HepG2 (cell line): ENCODE measurements at regions not wholly inside any gene's neighbourhood (a gene's known extent, or its start where the extent isn't known, plus 50 kb on each side); places are given as distances from the start of the nearest gene placed in this dataset.
A peak's percentile ranks its signal among the peaks of the same experiment; 100 is the strongest.

ENCODE experiments used
- ATAC-seq: fragments of 200-7000 bp; cut with Tn5 transposase; 3 replicates; pipeline ENCODE4 v1.9.1; 2020; ENCODE audit warnings: mild to moderate bottlenecking, moderate library complexity
- BruUV-seq: library from RNA; stranded (reverse); fragments of 400-500 nt; replicated peaks from 2 replicates; lab custom pipeline; 2021; lab: Mats Ljungman, UMichigan
- CTCF ChIA-PET: fragments of 300-600 bp; formaldehyde crosslinking; extraction: SDS; loops from one replicate; lab custom pipeline; 2021; ENCODE audit warnings: low total read pairs, inconsistent platforms, low intra/inter-chr PET ratio; lab: Yijun Ruan, JAX
- POLR2A ChIA-PET: fragments of 350-600 bp; sonication (Branson Sonifier 250); formaldehyde crosslinking; loops from one replicate; lab custom pipeline; 2020; ENCODE audit warnings: antibody characterized with exemption, inconsistent platforms; lab: Yijun Ruan, JAX
- DNase-seq: peaks from one replicate; pipeline ENCODE4 v3.0.0-alpha.2; 2015; ENCODE audit warnings: low spot score
- FAIRE-seq: peaks from 3 replicates; lab custom pipeline; 2011; peaks lifted over from hg19 to GRCh38; lab: Jason Lieb, UNC
- H2AFZ ChIP-seq: one replicate; pipeline ENCODE4 v1.6.1; 2011; ENCODE audit warnings: low read length, inconsistent platforms
- H3K27ac ChIP-seq: fragments of 300-600 bp; 3 replicates; pipeline ENCODE4 v1.8.0; 2011; ENCODE audit warnings: mixed run types, mild to moderate bottlenecking, mixed read lengths, low read length, inconsistent platforms; ENCODE audit not compliant: insufficient read depth; ENCODE audit errors: extremely low read length
- H3K27me3 ChIP-seq, 2 experiments: fragments of 200-600 bp in 1 of 2; 2 replicates in 1 of 2; 3 replicates in 1 of 2; pipeline versions ENCODE4 v1.6.0 to v1.8.0; 2011; ENCODE audit warnings: low read length in 2 of 2, mild to moderate bottlenecking in 2 of 2, moderate library complexity in 2 of 2, inconsistent platforms in 1 of 2; ENCODE audit not compliant: insufficient read depth in 2 of 2, control insufficient read depth in 1 of 2
- H3K36me3 ChIP-seq, 2 experiments: fragments of 200-600 bp in 1 of 2; replicated peaks in 1 of 2; 2 replicates in 1 of 2; 3 replicates in 1 of 2; pipeline versions ENCODE4 v1.5.1 to v1.8.0; 2011; ENCODE audit warnings: low read length in 2 of 2, inconsistent platforms in 1 of 2; ENCODE audit not compliant: insufficient read depth in 2 of 2, control insufficient read depth in 1 of 2
- H3K4me1 ChIP-seq: 2 replicates; pipeline ENCODE4 v1.5.1; 2012; ENCODE audit warnings: low read length, inconsistent platforms; ENCODE audit not compliant: insufficient read depth
- H3K4me2 ChIP-seq: 2 replicates; pipeline ENCODE4 v1.6.0; 2011; ENCODE audit warnings: low read depth, low read length, inconsistent platforms
- H3K4me3 ChIP-seq, 3 experiments: fragments of 200-600 bp in 1 of 3; sonication (generic), shearing (Covaris generic) in 1 of 3; replicated peaks in 1 of 3; 2 replicates each; pipeline ENCODE4 v1.5.1; 2011 to 2016; ENCODE audit warnings: low read length in 3 of 3, inconsistent platforms in 2 of 3, low read depth in 2 of 3, mild to moderate bottlenecking in 2 of 3, control low read depth in 1 of 3, mixed read lengths in 1 of 3; ENCODE audit not compliant: insufficient read depth in 1 of 3
- H3K79me2 ChIP-seq: one replicate; pipeline ENCODE4 v1.6.1; 2011; ENCODE audit warnings: low read length, inconsistent platforms; ENCODE audit not compliant: insufficient read depth
- H3K9ac ChIP-seq: 2 replicates; pipeline ENCODE4 v1.6.0; 2011; ENCODE audit warnings: mild to moderate bottlenecking, low read depth, low read length, inconsistent platforms; ENCODE audit not compliant: insufficient read depth
- H3K9me3 ChIP-seq: 2 replicates; pipeline ENCODE4 v1.5.1; 2012; ENCODE audit warnings: mild to moderate bottlenecking, low read length
- H4K20me1 ChIP-seq: 2 replicates; pipeline ENCODE4 v1.6.0; 2011; ENCODE audit warnings: inconsistent platforms, mild to moderate bottlenecking, low read length, moderate library complexity; ENCODE audit not compliant: insufficient read depth
- BRCA1 ChIP-seq: sonication (generic); formaldehyde crosslinking; IDR thresholded peaks from 2 replicates; pipeline ENCODE4 v1.4.0; 2020; ENCODE audit warnings: missing genetic modification reagents
- BRD4 ChIP-seq: sonication (generic); formaldehyde crosslinking; IDR thresholded peaks from 2 replicates; pipeline ENCODE4 v1.4.0; 2020; ENCODE audit warnings: missing genetic modification reagents
- CEBPZ ChIP-seq: IDR thresholded peaks from 2 replicates; pipeline ENCODE4 v1.6.1; 2012; ENCODE audit warnings: low read length, improper control_type of control experiment
- HMG20A ChIP-seq: IDR thresholded peaks from 2 replicates; pipeline ENCODE4 v1.6.1; 2016; ENCODE audit warnings: borderline replicate concordance
- MIER3 ChIP-seq: IDR thresholded peaks from 2 replicates; pipeline ENCODE4 v1.6.1; 2016; ENCODE audit warnings: missing compliant biosample characterization, borderline replicate concordance
- NR2F6 ChIP-seq, 2 experiments: IDR thresholded peaks; 2 replicates each; pipeline ENCODE4 v1.6.1; 2016; ENCODE audit warnings: antibody characterized with exemption in 1 of 2, mild to moderate bottlenecking in 1 of 2
- PRMT3 ChIP-seq: sonication (generic); formaldehyde crosslinking; IDR thresholded peaks from 2 replicates; pipeline ENCODE4 v1.8.1; 2022; ENCODE audit warnings: low read depth, mild to moderate bottlenecking, moderate library complexity, missing genetic modification reagents, borderline replicate concordance
- RORA ChIP-seq: sonication (generic); formaldehyde crosslinking; IDR thresholded peaks from 2 replicates; pipeline ENCODE4 v1.5.0; 2020; ENCODE audit warnings: mild to moderate bottlenecking, missing genetic modification reagents, moderate library complexity
- SMARCE1 ChIP-seq: fragments of 450-650 bp; IDR thresholded peaks from 2 replicates; pipeline ENCODE4 v1.6.1; 2017; ENCODE audit warnings: borderline replicate concordance
- SP2 ChIP-seq: sonication (generic); formaldehyde crosslinking; IDR thresholded peaks from 2 replicates; pipeline ENCODE4 v1.5.1; 2020; ENCODE audit warnings: mild to moderate bottlenecking, missing genetic modification reagents
- SP4 ChIP-seq: sonication (generic); formaldehyde crosslinking; IDR thresholded peaks from 2 replicates; pipeline ENCODE4 v1.8.1; 2023; ENCODE audit warnings: mild to moderate bottlenecking, missing genetic modification reagents
- TOE1 ChIP-seq: sonication (generic); formaldehyde crosslinking; IDR thresholded peaks from 2 replicates; pipeline ENCODE4 v1.4.0; 2020; ENCODE audit warnings: mild to moderate bottlenecking, missing genetic modification reagents
- ZIK1 ChIP-seq: sonication (generic); formaldehyde crosslinking; IDR thresholded peaks from 2 replicates; pipeline ENCODE4 v1.5.0; 2020; ENCODE audit warnings: mild to moderate bottlenecking, low read depth, missing genetic modification reagents, borderline replicate concordance
- ZNF740 ChIP-seq: sonication (generic); formaldehyde crosslinking; IDR thresholded peaks from 2 replicates; pipeline ENCODE4 v1.4.0; 2020; ENCODE audit warnings: missing genetic modification reagents
- WGBS: methylation state at CpG from one replicate; pipeline ENCODE4 v1.1.6; 2017; ENCODE audit warnings: low lambda C conversion rate; 5-methylcytosine and 5-hydroxymethylcytosine counted together
- in situ Hi-C: cut with HindIII; loops from 2 replicates; pipeline ENCODE4 v1.10.0; 2017; ENCODE audit warnings: low pct_unique_long_range_greater_than_20kb; ENCODE audit not compliant: extremely low pct_ligation_motif_present
- intact Hi-C: fragments of 100-400 bp; cut with micrococcal nuclease; formaldehyde crosslinking; loops from one replicate; pipeline ENCODE4 v1.10.0; 2022; ENCODE audit not compliant: unreplicated experiment

GRCh38 chr16:49158029-49158642, 123.5 kb downstream of the CBLN1 start (continued):
- TF ChIP-seq CEBPZ, result no peak
- no peak for TF ChIP-seq PRMT3 (CRISPR knock-in tag)
- peak; percentile 53; the same call in 1 of the 2 replicates for TF ChIP-seq HMG20A (CRISPR knock-in tag)

GRCh38 chr16:49150341-49150740, 131.3 kb downstream of the CBLN1 start:
- ATAC-seq (no peak), DNase-seq (no peak), FAIRE-seq (no peak)
- no TSS peak for BruUV-seq
- intact Hi-C loops (no loop called here), in situ Hi-C loops (no loop called here)
- no peak overlapping the region for H3K4me3 ChIP-seq
- H3K36me3 ChIP-seq, result no peaks in the 10 kb centered on the region
- H3K27ac ChIP-seq, result no peak overlapping the region
- H3K4me1 ChIP-seq, result no peaks in the 10 kb centered on the region
- no peak overlapping the region for H3K4me2 ChIP-seq
- no peak overlapping the region for H2AFZ ChIP-seq
- H3K79me2 ChIP-seq, result no peaks in the 10 kb centered on the region
- peaks cover 5% of the 10 kb centered on the region; the same call in 1 of the 2 replicates for H3K9me3 ChIP-seq
- H4K20me1 ChIP-seq, result no peaks in the 10 kb centered on the region
- ChIA-PET POLR2A (no interaction called here), CTCF (no interaction called here)
- 0% methylated on average over 2 of the region's 2 CpGs for WGBS
- TF ChIP-seq SMARCE1 (no peak), RORA (no peak), BRD4 (CRISPR knock-in tag) (no peak), NR2F6 (IDR thresholded peaks at IDR 0.05) (no peak), NR2F6 (CRISPR knock-in tag; IDR thresholded peaks at IDR 0.05) (no peak), ZNF740 (CRISPR knock-in tag) (no peak), BRCA1 (CRISPR knock-in tag) (no peak), MIER3 (CRISPR knock-in tag) (no peak), ZIK1 (CRISPR knock-in tag) (no peak), SP4 (CRISPR knock-in tag) (no peak), TOE1 (no peak), SP2 (CRISPR knock-in tag) (no peak)
- H3K9ac ChIP-seq, result no peak overlapping the region
- no peaks in the 10 kb centered on the region for H3K27me3 ChIP-seq
